NCI-H128 (cell line): ENCODE measurements at regions not wholly inside any gene's neighbourhood (a gene's known extent, or its start where the extent isn't known, plus 50 kb on each side); places are given as distances from the start of the nearest gene placed in this dataset.
"Not testable (repeated sequence)": the region's sequence is repeated elsewhere in the genome, so short reads cannot be mapped to it uniquely, and the experiment has no call there.

Source experiments
- DNase-seq: peaks from one replicate; lab custom pipeline; 2025; ENCODE audit not compliant: unreplicated experiment; lab: John Stamatoyannopoulos, UW

- DNase-seq, result no peak
Measured at GRCh38 chr4:12712648-12713339, 771.3 kb downstream of the RAB28 start.

GRCh38 chr4:12707381-12708175, 776.6 kb downstream of the RAB28 start:
- no peak for DNase-seq

- peak; percentile 10 for DNase-seq
Measured at GRCh38 chr4:12703036-12703435, 781.1 kb downstream of the RAB28 start.

- no peak for DNase-seq
Measured at GRCh38 chr4:12701384-12701783, 782.8 kb downstream of the RAB28 start.

GRCh38 chr4:12697970-12698369, 786.2 kb downstream of the RAB28 start:
- DNase-seq, result no peak

GRCh38 chr4:12692815-12693214, 791.3 kb downstream of the RAB28 start:
- no peak for DNase-seq

GRCh38 chr4:12691168-12691567, 793.0 kb downstream of the RAB28 start:
- DNase-seq, result no peak

GRCh38 chr4:12689457-12689856, 794.7 kb downstream of the RAB28 start:
- DNase-seq, result no peak

GRCh38 chr4:12679217-12679616, 804.9 kb downstream of the RAB28 start:
- no peak for DNase-seq

GRCh38 chr4:12674184-12674583, 810.0 kb downstream of the RAB28 start:
- no peak for DNase-seq

GRCh38 chr4:12672303-12672702, 811.8 kb downstream of the RAB28 start:
- DNase-seq, result no peak

- DNase-seq, result no peak
Measured at GRCh38 chr4:12658146-12658545, 826.0 kb downstream of the RAB28 start.

GRCh38 chr4:12651876-12652275, 832.3 kb downstream of the RAB28 start:
- no peak for DNase-seq

GRCh38 chr4:12645732-12646131, 838.4 kb downstream of the RAB28 start:
- no peak for DNase-seq

- no peak for DNase-seq
Measured at GRCh38 chr4:12644261-12644660, 839.9 kb downstream of the RAB28 start.

- no peak for DNase-seq
Measured at GRCh38 chr4:12636191-12636590, 847.9 kb downstream of the RAB28 start.

GRCh38 chr4:12635629-12636028, 848.5 kb downstream of the RAB28 start:
- no peak for DNase-seq

- DNase-seq, result peak; percentile 35
Measured at GRCh38 chr4:12633053-12633651, 851.0 kb downstream of the RAB28 start.

GRCh38 chr4:12615822-12616221, 868.3 kb downstream of the RAB28 start:
- DNase-seq, result no peak

- DNase-seq, result no peak
Measured at GRCh38 chr4:12612876-12613275, 871.3 kb downstream of the RAB28 start.

GRCh38 chr4:12609212-12609875, 874.8 kb downstream of the RAB28 start:
- DNase-seq, result not testable (repeated sequence)

GRCh38 chr4:12595986-12596385, 888.2 kb downstream of the RAB28 start:
- no peak for DNase-seq
